PC-3 (cell line): ENCODE measurements at regions not wholly inside any gene's neighbourhood (a gene's known extent, or its start where the extent isn't known, plus 50 kb on each side); places are given as distances from the start of the nearest gene placed in this dataset.

Experiments used
- ATAC-seq: fragments of 200-7000 bp; cut with Tn5 transposase; 2 replicates; pipeline ENCODE4 v1.9.1; 2020; ENCODE audit warnings: mild to moderate bottlenecking, moderate library complexity
- BruUV-seq: library from RNA; stranded (reverse); fragments of 400-500 nt; replicated peaks from 2 replicates; lab custom pipeline; 2021; lab: Mats Ljungman, UMichigan
- CTCF ChIA-PET: fragments of 300-600 bp; sonication (Branson Sonifier 250); formaldehyde crosslinking; loops from one replicate; lab custom pipeline; 2022; ENCODE audit warnings: antibody characterized with exemption; lab: Charles Lee
- POLR2A ChIA-PET: fragments of 300-600 bp; sonication (Branson Sonifier 250); formaldehyde crosslinking; loops from one replicate; lab custom pipeline; 2022; ENCODE audit warnings: antibody characterized with exemption; ENCODE audit not compliant: unreplicated experiment; lab: Charles Lee
- DNase-seq: peaks from one replicate; pipeline ENCODE4 v3.0.0-alpha.2; 2015
- H2AFZ ChIP-seq: fragments of 300-600 bp; sonication (generic); 2 replicates; pipeline ENCODE4 v1.6.0; 2016; ENCODE audit warnings: antibody characterized with exemption, low read length
- H3F3A ChIP-seq: fragments of 300-600 bp; sonication (generic); one replicate; pipeline ENCODE4 v1.6.0; 2017; ENCODE audit warnings: antibody characterized with exemption, low read length, control low read depth, mild to moderate bottlenecking; ENCODE audit not compliant: unreplicated experiment
- H3K27ac ChIP-seq: fragments of 300-600 bp; sonication (generic); 2 replicates; pipeline ENCODE4 v1.5.1; 2016; ENCODE audit warnings: mild to moderate bottlenecking, low read length
- H3K27me3 ChIP-seq: fragments of 300-600 bp; sonication (generic); 2 replicates; pipeline ENCODE4 v1.6.1; 2016; ENCODE audit warnings: low read length, mixed read lengths
- H3K36me3 ChIP-seq: fragments of 300-600 bp; sonication (generic); 2 replicates; pipeline ENCODE4 v1.6.1; 2016; ENCODE audit warnings: low read depth, mixed run types, low read length, mixed read lengths
- H3K4me1 ChIP-seq: fragments of 300-600 bp; sonication (generic); 2 replicates; pipeline ENCODE4 v1.5.1; 2016; ENCODE audit warnings: low read length; ENCODE audit not compliant: insufficient read depth
- H3K4me2 ChIP-seq: fragments of 300-600 bp; sonication (generic); 2 replicates; pipeline ENCODE4 v1.6.0; 2016; ENCODE audit warnings: low read length
- H3K4me3 ChIP-seq: fragments of 300-600 bp; sonication (generic); 2 replicates; pipeline ENCODE4 v1.5.1; 2016; ENCODE audit warnings: mild to moderate bottlenecking, low read length, mixed read lengths
- H3K79me2 ChIP-seq: fragments of 300-600 bp; sonication (generic); 2 replicates; pipeline ENCODE4 v1.6.1; 2017; ENCODE audit warnings: low read length, mixed read lengths
- H3K9ac ChIP-seq: fragments of 300-600 bp; sonication (generic); 2 replicates; pipeline ENCODE4 v1.6.0; 2016; ENCODE audit warnings: mild to moderate bottlenecking, low read length
- H3K9me2 ChIP-seq: fragments of 300-600 bp; sonication (generic); replicated peaks from 2 replicates; pipeline ENCODE4 v1.6.1; 2016; ENCODE audit warnings: mixed run types, low read length, mixed read lengths
- H3K9me3 ChIP-seq: fragments of 300-600 bp; sonication (generic); 2 replicates; pipeline ENCODE4 v1.6.1; 2016; ENCODE audit warnings: low read length, mixed read lengths
- H4K20me1 ChIP-seq: fragments of 300-600 bp; sonication (generic); 2 replicates; pipeline ENCODE4 v1.6.1; 2016; ENCODE audit warnings: low read length, mixed read lengths
- EZH2 ChIP-seq: fragments of 300-600 bp; sonication (generic); IDR thresholded peaks from one replicate; pipeline ENCODE4 v1.6.1; 2017; ENCODE audit warnings: antibody characterized with exemption, mild to moderate bottlenecking, low read length; ENCODE audit not compliant: unreplicated experiment
- EZH2phosphoT487 ChIP-seq: fragments of 300-600 bp; sonication (generic); IDR thresholded peaks from 2 replicates; pipeline ENCODE4 v1.6.1; 2018; ENCODE audit warnings: mild to moderate bottlenecking, antibody characterized with exemption, low read length, borderline replicate concordance
- intact Hi-C: fragments of 100-400 bp; cut with micrococcal nuclease; formaldehyde crosslinking; loops from 2 replicates; pipeline ENCODE4 v1.9.0; 2023
- TF ChIP-seq, protein P1 (sequence below): fragments of 300-600 bp; sonication (generic); conservative IDR thresholded peaks from 2 replicates; pipeline ENCODE4 v1.5.1; 2017; ENCODE audit warnings: antibody characterized with exemption, low read depth, mild to moderate bottlenecking, low read length

DNA sequence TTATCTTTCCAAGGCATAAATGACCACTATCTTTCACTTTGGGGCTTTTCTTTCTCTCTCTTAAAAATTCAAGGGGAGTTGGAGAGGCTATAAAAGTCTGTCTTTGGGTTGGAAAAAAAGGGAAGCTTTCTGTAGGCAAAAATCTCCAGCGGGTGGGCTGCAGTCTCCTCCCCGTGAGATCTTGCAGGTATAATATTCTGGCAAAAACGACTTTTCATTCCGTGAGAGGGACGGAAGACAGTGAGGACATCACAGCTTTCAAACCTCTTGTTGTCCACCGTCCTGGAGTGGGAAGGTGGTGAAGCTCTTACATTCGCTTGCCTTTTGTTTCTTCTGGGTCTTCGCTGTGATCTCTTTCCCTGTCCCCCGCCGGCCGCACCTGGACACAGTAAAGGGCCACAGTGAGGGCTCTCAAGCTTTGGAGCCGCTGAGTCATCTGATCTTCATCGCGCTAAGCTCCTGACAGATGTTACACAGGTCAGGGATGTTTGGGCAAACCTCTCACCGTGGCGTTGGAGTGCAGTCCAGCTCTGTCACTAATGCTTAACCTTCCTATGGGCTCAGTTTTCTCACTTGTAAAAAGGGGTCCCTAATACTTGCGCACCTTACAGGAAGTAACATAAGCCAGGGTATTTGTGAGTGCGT lies 61.9 kb upstream of the MEGF10 start:
- Histone ChIP-seq H3K9me3 (no peaks in the 10 kb centered on the region), H3K79me2 (no peaks in the 10 kb centered on the region), H2AFZ (peak overlapping the region; percentile 81), H3K9ac (no peak overlapping the region), H3K27me3 (no peaks in the 10 kb centered on the region), H3K36me3 (no peaks in the 10 kb centered on the region), H3K4me2 (peak overlapping the region; percentile 79), H3K4me3 (peak overlapping the region; percentile 67), H3K9me2 (no peaks in the 10 kb centered on the region), H4K20me1 (no peaks in the 10 kb centered on the region), H3K27ac (no peak overlapping the region), H3F3A (no peaks in the 10 kb centered on the region), H3K4me1 (no peaks in the 10 kb centered on the region)
- intact Hi-C loops = no loop called here
- ChIA-PET CTCF (no interaction called here), POLR2A (no interaction called here)
- peak; percentile 35 for ATAC-seq
- TF ChIP-seq EZH2phosphoT487 (no peak), EZH2 (no peak)
- TF ChIP-seq, protein P1, sequence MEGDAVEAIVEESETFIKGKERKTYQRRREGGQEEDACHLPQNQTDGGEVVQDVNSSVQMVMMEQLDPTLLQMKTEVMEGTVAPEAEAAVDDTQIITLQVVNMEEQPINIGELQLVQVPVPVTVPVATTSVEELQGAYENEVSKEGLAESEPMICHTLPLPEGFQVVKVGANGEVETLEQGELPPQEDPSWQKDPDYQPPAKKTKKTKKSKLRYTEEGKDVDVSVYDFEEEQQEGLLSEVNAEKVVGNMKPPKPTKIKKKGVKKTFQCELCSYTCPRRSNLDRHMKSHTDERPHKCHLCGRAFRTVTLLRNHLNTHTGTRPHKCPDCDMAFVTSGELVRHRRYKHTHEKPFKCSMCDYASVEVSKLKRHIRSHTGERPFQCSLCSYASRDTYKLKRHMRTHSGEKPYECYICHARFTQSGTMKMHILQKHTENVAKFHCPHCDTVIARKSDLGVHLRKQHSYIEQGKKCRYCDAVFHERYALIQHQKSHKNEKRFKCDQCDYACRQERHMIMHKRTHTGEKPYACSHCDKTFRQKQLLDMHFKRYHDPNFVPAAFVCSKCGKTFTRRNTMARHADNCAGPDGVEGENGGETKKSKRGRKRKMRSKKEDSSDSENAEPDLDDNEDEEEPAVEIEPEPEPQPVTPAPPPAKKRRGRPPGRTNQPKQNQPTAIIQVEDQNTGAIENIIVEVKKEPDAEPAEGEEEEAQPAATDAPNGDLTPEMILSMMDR = no peak
- no peak for DNase-seq
- BruUV-seq = no TSS peak

DNA sequence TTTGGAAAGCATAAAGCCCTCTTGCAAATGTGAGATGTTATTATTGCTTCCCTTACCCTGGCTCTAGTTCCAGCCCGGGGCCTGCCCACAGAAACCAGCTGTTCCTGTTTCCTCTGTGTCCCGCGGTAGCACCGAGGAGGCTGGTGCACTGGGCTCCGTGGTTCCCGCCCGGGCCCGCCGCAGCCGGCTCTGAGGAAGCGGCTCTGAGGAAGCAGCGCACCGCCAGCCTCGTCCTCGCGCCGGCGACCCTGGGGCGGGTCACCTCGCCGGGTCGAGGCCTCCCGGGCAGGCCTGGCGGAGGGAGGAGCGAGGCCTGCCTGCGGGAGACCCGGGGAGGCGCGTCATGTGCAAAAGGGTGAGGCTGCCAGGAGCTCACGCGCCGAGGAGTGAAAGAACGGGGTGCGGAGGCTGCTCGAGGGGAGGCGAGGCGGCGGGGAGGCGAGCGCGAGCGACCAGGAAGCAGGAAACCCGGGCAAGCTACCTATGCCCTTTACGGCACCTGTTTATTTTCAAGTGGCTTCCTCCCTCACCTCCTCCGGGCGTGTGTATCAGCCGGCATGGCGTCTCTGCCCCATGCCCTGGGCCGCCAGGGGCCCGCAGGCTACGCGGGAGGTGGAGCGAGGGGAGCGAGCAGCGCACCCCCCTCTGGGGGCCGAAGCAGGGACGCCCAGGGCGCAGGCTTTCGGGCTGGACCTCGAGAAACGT lies 61.3 kb upstream of the MEGF10 start:
- H3K79me2 ChIP-seq = no peaks in the 10 kb centered on the region
- H4K20me1 ChIP-seq = no peaks in the 10 kb centered on the region
- peak overlapping the region; percentile 79 for H3K4me2 ChIP-seq
- H3K27me3 ChIP-seq = no peaks in the 10 kb centered on the region
- TF ChIP-seq, protein P1 = no peak
- TF ChIP-seq EZH2phosphoT487 (no peak), EZH2 (no peak)
- H3K9ac ChIP-seq = peak overlapping the region; percentile 42
- H3K36me3 ChIP-seq = no peaks in the 10 kb centered on the region
- no peaks in the 10 kb centered on the region for H3K4me1 ChIP-seq
- H3K9me3 ChIP-seq = no peaks in the 10 kb centered on the region
- no peaks in the 10 kb centered on the region for H3K9me2 ChIP-seq
- CTCF ChIA-PET = no interaction called here
- H3F3A ChIP-seq = no peaks in the 10 kb centered on the region
- POLR2A ChIA-PET = interaction anchor here (0.6 kb wide), 2 partner anchors 364 to 399 kb away, joined by 3 to 8 read pairs; no protein-coding TSS in a partner anchor
- ATAC-seq (peak; percentile 84), DNase-seq (peak; percentile 51)
- H3K4me3 ChIP-seq = peak overlapping the region; percentile 67
- H2AFZ ChIP-seq = peak overlapping the region; percentile 81
- H3K27ac ChIP-seq = no peak overlapping the region
- no TSS peak for BruUV-seq
- intact Hi-C loops = no loop called here

DNA sequence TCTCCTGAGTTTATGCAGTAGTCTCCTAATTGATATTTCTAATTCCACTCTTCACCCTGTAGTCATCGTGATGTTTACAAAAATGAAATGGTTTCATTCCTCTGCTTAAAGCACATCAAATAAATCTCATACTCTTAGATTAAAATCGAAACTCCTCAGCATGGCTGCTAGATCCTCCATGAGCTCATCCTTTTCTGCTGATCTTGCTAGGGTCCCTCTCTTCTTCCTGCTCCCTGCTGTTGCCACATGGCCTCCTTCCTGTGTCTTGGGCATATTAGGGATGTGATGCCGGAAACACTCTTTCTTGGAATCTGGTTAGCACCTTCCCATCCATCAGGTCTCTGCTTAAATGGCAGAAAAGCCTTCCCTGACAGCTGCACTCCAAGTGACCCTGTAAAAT lies 59.5 kb upstream of the MEGF10 start:
- POLR2A ChIA-PET = no interaction called here
- no peaks in the 10 kb centered on the region for H4K20me1 ChIP-seq

More for the DNA sequence above, 59.5 kb upstream of the MEGF10 start:
- no peak overlapping the region for H2AFZ ChIP-seq
- TF ChIP-seq EZH2 (no peak), EZH2phosphoT487 (no peak)
- TF ChIP-seq, protein P1 = no peak
- H3K9me3 ChIP-seq = no peaks in the 10 kb centered on the region
- intact Hi-C loops = no loop called here
- no peak overlapping the region for H3K4me3 ChIP-seq
- H3K27me3 ChIP-seq = no peaks in the 10 kb centered on the region
- BruUV-seq = no TSS peak
- CTCF ChIA-PET = no interaction called here
- no peak overlapping the region for H3K27ac ChIP-seq
- no peaks in the 10 kb centered on the region for H3F3A ChIP-seq
- DNase-seq (no peak), ATAC-seq (no peak)
- no peaks in the 10 kb centered on the region for H3K79me2 ChIP-seq
- no peaks in the 10 kb centered on the region for H3K36me3 ChIP-seq
- no peaks in the 10 kb centered on the region for H3K9me2 ChIP-seq
- H3K4me2 ChIP-seq = no peak overlapping the region
- H3K4me1 ChIP-seq = no peaks in the 10 kb centered on the region
- H3K9ac ChIP-seq = no peak overlapping the region
